ENCODE measurements at regions not wholly inside any gene's neighbourhood (a gene's known extent, or its start where the extent isn't known, plus 50 kb on each side); places are given as distances from the start of the nearest gene placed in this dataset.

DNA sequence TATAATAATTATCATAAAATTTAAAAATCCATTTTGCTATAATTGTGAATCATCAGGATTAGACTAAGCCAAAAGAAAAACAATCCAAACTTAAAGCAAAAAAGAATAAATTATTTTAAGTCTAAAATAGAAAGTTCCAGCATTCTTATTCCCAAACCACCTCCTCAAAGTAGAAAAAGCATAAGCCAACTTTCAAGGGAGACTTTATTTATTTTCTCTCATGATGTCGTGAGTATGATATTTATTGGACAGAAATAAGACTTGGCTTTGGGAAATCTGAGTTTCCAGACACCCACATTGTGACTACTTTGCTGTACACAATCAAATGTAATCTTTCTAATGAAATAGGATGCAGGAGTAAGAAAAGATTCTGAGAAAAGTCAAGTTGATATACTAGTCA is 372.1 kb downstream of the MTRR start:
- no peak overlapping the region for H3K4me2 ChIP-seq (ENCODE audit: low read length)
- peaks cover 3% of the 10 kb centered on the region for H3F3A ChIP-seq (ENCODE audit: insufficient read depth, low read length, poor library complexity, severe bottlenecking)

GRCh38 chr5:8241558-8241957 is 372.6 kb downstream of the MTRR start:
- peaks cover 3% of the 10 kb centered on the region for H3F3A ChIP-seq (ENCODE audit: insufficient read depth, low read length, poor library complexity, severe bottlenecking)
- H3K9me2 ChIP-seq (ENCODE audit: insufficient read depth, low read length): no peaks in the 10 kb centered on the region
- no peaks in the 10 kb centered on the region for H3K36me3 ChIP-seq (ENCODE audit: insufficient read depth, low read length)
- H3K4me2 ChIP-seq (ENCODE audit: low read length): no peak overlapping the region
- H2AFZ ChIP-seq (ENCODE audit: low read depth, low read length): no peak overlapping the region
- no peaks in the 10 kb centered on the region for H3K27me3 ChIP-seq (ENCODE audit: insufficient read depth, low read depth, low read length)
- H3K27ac ChIP-seq (ENCODE audit: low read length): no peak overlapping the region
- no peak overlapping the region for H3K9ac ChIP-seq (ENCODE audit: low read length)
- H3K4me3 ChIP-seq (ENCODE audit: low read length): no peak overlapping the region
- TF ChIP-seq TAF1 (IDR thresholded peaks at IDR 0.05; ENCODE audit: low read depth) (no peak), RAD21 (conservative IDR thresholded peaks at IDR 0.05) (no peak), SMC3 (conservative IDR thresholded peaks at IDR 0.05; ENCODE audit: poor library complexity) (no peak), EZH2 (IDR thresholded peaks at IDR 0.05; ENCODE audit: borderline replicate concordance, insufficient read depth, low read length, poor library complexity, severe bottlenecking) (no peak), POLR2AphosphoS5 (IDR thresholded peaks at IDR 0.05) (no peak), EP300 (conservative IDR thresholded peaks at IDR 0.05; ENCODE audit: poor library complexity, severe bottlenecking) (no peak), CTCF (IDR thresholded peaks at IDR 0.05; ENCODE audit: poor library complexity, severe bottlenecking) (no peak), MXI1 (conservative IDR thresholded peaks at IDR 0.05; ENCODE audit: poor library complexity, severe bottlenecking) (no peak)
- TF ChIP-seq, protein P1, sequence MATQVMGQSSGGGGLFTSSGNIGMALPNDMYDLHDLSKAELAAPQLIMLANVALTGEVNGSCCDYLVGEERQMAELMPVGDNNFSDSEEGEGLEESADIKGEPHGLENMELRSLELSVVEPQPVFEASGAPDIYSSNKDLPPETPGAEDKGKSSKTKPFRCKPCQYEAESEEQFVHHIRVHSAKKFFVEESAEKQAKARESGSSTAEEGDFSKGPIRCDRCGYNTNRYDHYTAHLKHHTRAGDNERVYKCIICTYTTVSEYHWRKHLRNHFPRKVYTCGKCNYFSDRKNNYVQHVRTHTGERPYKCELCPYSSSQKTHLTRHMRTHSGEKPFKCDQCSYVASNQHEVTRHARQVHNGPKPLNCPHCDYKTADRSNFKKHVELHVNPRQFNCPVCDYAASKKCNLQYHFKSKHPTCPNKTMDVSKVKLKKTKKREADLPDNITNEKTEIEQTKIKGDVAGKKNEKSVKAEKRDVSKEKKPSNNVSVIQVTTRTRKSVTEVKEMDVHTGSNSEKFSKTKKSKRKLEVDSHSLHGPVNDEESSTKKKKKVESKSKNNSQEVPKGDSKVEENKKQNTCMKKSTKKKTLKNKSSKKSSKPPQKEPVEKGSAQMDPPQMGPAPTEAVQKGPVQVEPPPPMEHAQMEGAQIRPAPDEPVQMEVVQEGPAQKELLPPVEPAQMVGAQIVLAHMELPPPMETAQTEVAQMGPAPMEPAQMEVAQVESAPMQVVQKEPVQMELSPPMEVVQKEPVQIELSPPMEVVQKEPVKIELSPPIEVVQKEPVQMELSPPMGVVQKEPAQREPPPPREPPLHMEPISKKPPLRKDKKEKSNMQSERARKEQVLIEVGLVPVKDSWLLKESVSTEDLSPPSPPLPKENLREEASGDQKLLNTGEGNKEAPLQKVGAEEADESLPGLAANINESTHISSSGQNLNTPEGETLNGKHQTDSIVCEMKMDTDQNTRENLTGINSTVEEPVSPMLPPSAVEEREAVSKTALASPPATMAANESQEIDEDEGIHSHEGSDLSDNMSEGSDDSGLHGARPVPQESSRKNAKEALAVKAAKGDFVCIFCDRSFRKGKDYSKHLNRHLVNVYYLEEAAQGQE (IDR thresholded peaks at IDR 0.05; ENCODE audit: borderline replicate concordance): no peak
- H3K9me3 ChIP-seq (ENCODE audit: low read length): no peaks in the 10 kb centered on the region
- no peaks in the 10 kb centered on the region for H3K79me2 ChIP-seq (replicated peaks; ENCODE audit: insufficient read depth, low read length)
- no peaks in the 10 kb centered on the region for H4K20me1 ChIP-seq (ENCODE audit: insufficient read depth)

More for the DNA sequence above, 372.1 kb downstream of the MTRR start:
- Histone ChIP-seq H3K9me3 (ENCODE audit: low read length) (no peaks in the 10 kb centered on the region), H3K9ac (ENCODE audit: low read length) (no peak overlapping the region), H4K20me1 (ENCODE audit: insufficient read depth) (no peaks in the 10 kb centered on the region), H3K79me2 (replicated peaks; ENCODE audit: insufficient read depth, low read length) (no peaks in the 10 kb centered on the region), H3K4me3 (ENCODE audit: low read length) (no peak overlapping the region), H3K36me3 (ENCODE audit: insufficient read depth, low read length) (no peaks in the 10 kb centered on the region), H2AFZ (ENCODE audit: low read depth, low read length) (no peak overlapping the region), H3K9me2 (ENCODE audit: insufficient read depth, low read length) (no peaks in the 10 kb centered on the region), H3K27me3 (ENCODE audit: insufficient read depth, low read depth, low read length) (no peaks in the 10 kb centered on the region), H3K27ac (ENCODE audit: low read length) (no peak overlapping the region)
- TF ChIP-seq MXI1 (conservative IDR thresholded peaks at IDR 0.05; ENCODE audit: poor library complexity, severe bottlenecking) (no peak), SMC3 (conservative IDR thresholded peaks at IDR 0.05; ENCODE audit: poor library complexity) (no peak), TAF1 (IDR thresholded peaks at IDR 0.05; ENCODE audit: low read depth) (no peak), RAD21 (conservative IDR thresholded peaks at IDR 0.05) (no peak), POLR2AphosphoS5 (IDR thresholded peaks at IDR 0.05) (no peak), CTCF (IDR thresholded peaks at IDR 0.05; ENCODE audit: poor library complexity, severe bottlenecking) (no peak), EP300 (conservative IDR thresholded peaks at IDR 0.05; ENCODE audit: poor library complexity, severe bottlenecking) (no peak), EZH2 (IDR thresholded peaks at IDR 0.05; ENCODE audit: borderline replicate concordance, insufficient read depth, low read length, poor library complexity, severe bottlenecking) (no peak)
- TF ChIP-seq, protein P1 (IDR thresholded peaks at IDR 0.05; ENCODE audit: borderline replicate concordance): no peak

Measured in neural cell (in vitro differentiated cells).